Heart right ventricle (tissue), 16 donors: ENCODE measurements at regions not wholly inside any gene's neighbourhood (a gene's known extent, or its start where the extent isn't known, plus 50 kb on each side); places are given as distances from the start of the nearest gene placed in this dataset.

Source experiments
- ATAC-seq, 8 donors: fragments of 200-7000 bp; cut with Tn5 transposase; one replicate each; pipeline ENCODE4 v1.9.1; 2020; ENCODE audit warnings: mild to moderate bottlenecking in 8 of 8, moderate library complexity in 8 of 8, moderate number of reproducible peaks in 1 of 8
- DNase-seq, 2 donors: peaks; one replicate each; pipeline ENCODE4 v3.0.0-alpha.2; 2020
- H3K27ac ChIP-seq, 10 donors: fragments of 200-600 bp; sonication (generic) in 2 of 10; one replicate each; pipeline versions ENCODE4 v1.5.0 to v1.8.0; 2020 to 2022; ENCODE audit warnings: mild to moderate bottlenecking in 3 of 10
- H3K27me3 ChIP-seq, 7 donors: fragments of 200-600 bp; one replicate each; pipeline ENCODE4 v1.8.0; 2021 to 2022; ENCODE audit warnings: mild to moderate bottlenecking in 2 of 7
- H3K36me3 ChIP-seq, 9 donors: fragments of 200-600 bp; sonication (generic) in 1 of 9; one replicate each; pipeline versions ENCODE4 v1.5.0 to v1.8.0; 2020 to 2022; ENCODE audit warnings: mild to moderate bottlenecking in 2 of 9
- H3K4me1 ChIP-seq, 9 donors: fragments of 200-600 bp; sonication (generic) in 1 of 9; one replicate each; pipeline versions ENCODE4 v1.5.0 to v1.8.0; 2020 to 2022; ENCODE audit warnings: mild to moderate bottlenecking in 4 of 9
- H3K4me3 ChIP-seq, 10 donors: fragments of 200-600 bp; sonication (generic) in 2 of 10; one replicate each; pipeline versions ENCODE4 v1.5.0 to v1.8.0; 2020 to 2022; ENCODE audit warnings: mild to moderate bottlenecking in 7 of 10, moderate library complexity in 2 of 10
- H3K9me3 ChIP-seq, 11 donors: fragments of 200-600 bp in 10 of 11; sonication (generic) in 2 of 11; one replicate each; pipeline versions ENCODE4 v1.5.0 to v1.8.0; 2013 to 2022; ENCODE audit warnings: mild to moderate bottlenecking in 2 of 11, control low read depth in 1 of 11, moderate library complexity in 1 of 11
- WGBS, 2 donors: extraction: QIAGEN DNeasy Blood & Tissue Kit; methylation state at CpG; one replicate each; pipeline ENCODE4 v1.1.7; 2013; ENCODE audit warnings: inconsistent platforms in 1 of 2; 5-methylcytosine and 5-hydroxymethylcytosine counted together
- intact Hi-C, 10 donors: fragments of 100-400 bp; cut with DNase I; formaldehyde crosslinking; loops; one replicate each; pipeline versions ENCODE4 v1.11.1 to v1.14.2; 2022
- TF ChIP-seq, protein P1 (sequence below), 9 donors: fragments of 200-600 bp; sonication (generic) in 2 of 9; IDR thresholded peaks; one replicate each; pipeline versions ENCODE4 v1.5.0 to v1.8.0; 2021 to 2022; ENCODE audit warnings: antibody characterized with exemption in 9 of 9, mild to moderate bottlenecking in 5 of 9, moderate library complexity in 1 of 9
- donor health status: Arrhythmogenic right ventricular cardiomyopathy.
- donor health status: ischemic (EF 13 %, LVEDD 7.1; RV severe dilation, severe dysfunction).
- donor health status: healthy with polysubstance abuse.
- donor health status: DM: no; HTN: yes; CAD: no.
- donor health status: DM: no; HTN: no; CAD: no.
- donor health status: ischemic (EF 25% LVEDD 6.9; RV normal size, moderate dysfunction).
- donor health status: ischemic (EF 25% LVEDD 5.7; RV mildly dilated, moderate dysfunction).
- donor health status: healthy.
- donor health status: DM: yes; HTN: yes; CAD: no.
- donor health status: Ischemic cardiomyopathy.
- donor health status: ischemic (EF 35%, LVEDD 5.7; RV mildly dilated, moderate dysfunction).
- donor health status: nonischemic (EF 11% LVEDD 7.7; RV severe dilation, severe dysfunction).
- donor health status: DM: yes; HTN: yes; CAD: no.
- donor health status: PGD.
- donor health status: ischemic (EF 29% LVEDD 5.4; RV normal size, mild dysfunction).
- donor health status: nonischemic (EF 23%, LVEDD 6.1; RV moderate dilation, normal function).

DNA sequence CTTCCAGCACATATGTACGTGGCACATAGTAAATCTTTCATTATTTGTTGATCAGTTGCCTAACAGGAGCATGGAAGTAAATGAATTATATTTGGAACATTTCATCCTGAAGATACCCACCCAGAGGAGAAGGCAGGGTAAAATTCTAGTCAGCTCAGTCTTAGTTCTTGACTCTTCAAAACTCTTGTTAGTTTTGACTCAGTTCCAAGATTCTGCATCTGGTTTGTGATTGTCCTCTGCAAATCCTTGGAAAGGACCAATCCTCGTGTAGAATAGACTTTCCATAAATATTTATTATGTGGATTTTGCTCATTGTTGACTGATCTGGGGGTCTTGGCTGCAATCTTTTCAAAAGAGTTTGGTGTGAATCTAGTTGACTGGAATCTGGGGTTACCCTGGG, 257.5 kb upstream of the FAT1 start:
- H3K4me1 ChIP-seq = no peaks in the 10 kb centered on the region
- ATAC-seq = no peak
- TF ChIP-seq, protein P1, sequence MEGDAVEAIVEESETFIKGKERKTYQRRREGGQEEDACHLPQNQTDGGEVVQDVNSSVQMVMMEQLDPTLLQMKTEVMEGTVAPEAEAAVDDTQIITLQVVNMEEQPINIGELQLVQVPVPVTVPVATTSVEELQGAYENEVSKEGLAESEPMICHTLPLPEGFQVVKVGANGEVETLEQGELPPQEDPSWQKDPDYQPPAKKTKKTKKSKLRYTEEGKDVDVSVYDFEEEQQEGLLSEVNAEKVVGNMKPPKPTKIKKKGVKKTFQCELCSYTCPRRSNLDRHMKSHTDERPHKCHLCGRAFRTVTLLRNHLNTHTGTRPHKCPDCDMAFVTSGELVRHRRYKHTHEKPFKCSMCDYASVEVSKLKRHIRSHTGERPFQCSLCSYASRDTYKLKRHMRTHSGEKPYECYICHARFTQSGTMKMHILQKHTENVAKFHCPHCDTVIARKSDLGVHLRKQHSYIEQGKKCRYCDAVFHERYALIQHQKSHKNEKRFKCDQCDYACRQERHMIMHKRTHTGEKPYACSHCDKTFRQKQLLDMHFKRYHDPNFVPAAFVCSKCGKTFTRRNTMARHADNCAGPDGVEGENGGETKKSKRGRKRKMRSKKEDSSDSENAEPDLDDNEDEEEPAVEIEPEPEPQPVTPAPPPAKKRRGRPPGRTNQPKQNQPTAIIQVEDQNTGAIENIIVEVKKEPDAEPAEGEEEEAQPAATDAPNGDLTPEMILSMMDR (IDR thresholded peaks at IDR 0.05) = no peak
- H3K27me3 ChIP-seq = no peaks in the 10 kb centered on the region
- DNase-seq = no peak
- 38 to 51% methylated on average over 2 of the region's 2 CpGs for WGBS, 2 donors
- no peak overlapping the region for H3K27ac ChIP-seq
- no peak overlapping the region for H3K4me3 ChIP-seq
- no peaks in the 10 kb centered on the region for H3K36me3 ChIP-seq
- intact Hi-C loops = no loop called here
- no peaks in the 10 kb centered on the region for H3K9me3 ChIP-seq

DNA sequence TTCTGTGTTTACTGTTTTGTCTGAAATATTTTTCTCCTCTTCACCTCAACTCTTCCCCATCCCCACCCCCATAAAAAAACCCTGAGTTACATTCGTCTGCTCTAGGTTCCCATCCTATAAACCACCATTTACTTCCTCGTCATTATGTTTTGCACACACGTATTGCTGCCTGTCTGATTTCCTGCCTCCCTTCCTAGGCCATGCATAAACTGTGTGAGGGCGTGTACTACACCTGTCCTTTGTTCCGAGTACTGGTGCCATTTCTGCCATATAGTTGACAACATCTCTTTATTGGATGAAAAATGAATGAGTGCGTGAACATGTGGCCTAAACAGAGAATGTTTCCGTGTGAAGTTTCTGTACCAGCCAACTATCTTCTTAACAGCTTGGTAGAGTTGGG, 258.5 kb upstream of the FAT1 start:
- Histone ChIP-seq H3K36me3 (no peaks in the 10 kb centered on the region), H3K9me3 (no peaks in the 10 kb centered on the region), H3K27ac (no peak overlapping the region), H3K27me3 (no peaks in the 10 kb centered on the region), H3K4me3 (no peak overlapping the region), H3K4me1 (no peaks in the 10 kb centered on the region)
- DNase-seq (no peak), ATAC-seq (no peak)
- TF ChIP-seq, protein P1 (IDR thresholded peaks at IDR 0.05) = no peak
- 86 to 89% methylated on average over 7 of the region's 7 CpGs for WGBS, 2 donors
- intact Hi-C loops = no loop called here

DNA sequence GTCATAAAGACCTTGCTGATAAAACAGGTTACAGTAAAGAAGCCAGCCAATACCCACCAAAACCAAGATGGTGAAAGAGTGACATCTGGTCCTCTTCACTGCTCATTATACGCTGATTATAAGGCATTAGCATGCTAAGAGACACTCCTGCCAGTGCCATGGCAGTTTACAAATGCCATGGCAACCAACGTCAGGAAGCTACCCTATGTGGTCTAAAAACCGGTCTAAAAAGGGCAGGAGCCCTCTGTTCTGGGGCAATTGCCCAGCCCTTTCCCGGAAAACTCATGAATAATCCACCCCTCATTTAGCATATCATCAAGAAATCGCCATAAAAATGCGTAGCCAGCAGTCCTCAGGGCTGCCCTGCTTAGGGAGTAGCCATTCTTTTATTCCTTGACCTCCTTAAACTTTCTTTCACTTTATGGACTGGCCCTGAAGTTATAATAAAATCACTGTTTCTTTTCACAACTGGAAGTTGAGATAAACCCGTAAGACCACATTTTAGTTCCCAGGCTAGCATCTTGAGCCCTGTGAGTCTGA, 260.5 kb upstream of the FAT1 start:
- no peaks in the 10 kb centered on the region for H3K36me3 ChIP-seq
- H3K27me3 ChIP-seq = no peaks in the 10 kb centered on the region
- DNase-seq (no peak), ATAC-seq (no peak)
- no peak overlapping the region for H3K4me3 ChIP-seq
- no peaks in the 10 kb centered on the region for H3K9me3 ChIP-seq
- no peaks in the 10 kb centered on the region for H3K4me1 ChIP-seq
- WGBS, 2 donors = 70 to 75% methylated on average over 7 of the region's 7 CpGs
- TF ChIP-seq, protein P1 (IDR thresholded peaks at IDR 0.05) = no peak
- H3K27ac ChIP-seq = no peak overlapping the region
- intact Hi-C loops = no loop called here

DNA sequence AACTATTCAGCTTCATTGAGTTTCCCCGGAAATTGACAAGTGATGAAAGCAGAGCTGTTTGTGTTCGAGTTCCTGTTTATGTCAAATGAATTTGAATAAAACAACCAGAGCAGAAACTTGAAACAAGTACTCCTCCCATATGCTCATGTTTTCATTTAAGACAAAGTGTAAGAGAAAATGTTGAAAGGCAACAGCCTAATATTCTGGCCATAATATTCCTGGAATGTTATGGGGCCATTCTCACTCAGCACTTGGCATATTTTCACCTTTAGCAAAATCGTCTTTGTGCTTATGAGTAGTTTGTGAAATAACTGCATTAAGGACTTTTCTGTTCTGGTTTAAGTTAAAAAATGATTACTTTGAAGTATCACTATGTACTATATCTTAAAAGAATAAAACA, 276.0 kb upstream of the FAT1 start:
- intact Hi-C loops = no loop called here
- Histone ChIP-seq H3K36me3 (no peaks in the 10 kb centered on the region), H3K27ac (no peak overlapping the region), H3K4me1 (no peaks in the 10 kb centered on the region), H3K27me3 (peaks cover 0 to 4% (median 0%) of the 10 kb centered on the region in 7 donors), H3K9me3 (peaks cover 0 to 7% (median 0%) of the 10 kb centered on the region in 11 donors), H3K4me3 (no peak overlapping the region)
- ATAC-seq = no peak
- 57 to 60% methylated on average over 3 of the region's 3 CpGs for WGBS, 2 donors
- DNase-seq = no peak
- TF ChIP-seq, protein P1 (IDR thresholded peaks at IDR 0.05) = no peak
